HG03159 (cell line): ENCODE measurements at regions not wholly inside any gene's neighbourhood (a gene's known extent, or its start where the extent isn't known, plus 50 kb on each side); places are given as distances from the start of the nearest gene placed in this dataset.

Experiments
- ATAC-seq: cut with Tn5 transposase; IDR thresholded peaks from one replicate; pipeline ENCODE4 v1.9.1; 2021; ENCODE audit warnings: mild to moderate bottlenecking, moderate library complexity; ENCODE audit not compliant: unreplicated experiment

- ATAC-seq, result no peak
These were observed 311.5 kb downstream of the ATP23 start for GRCh38 chr12:58252914-58253313.

- no peak for ATAC-seq
These were observed 312.3 kb downstream of the ATP23 start for GRCh38 chr12:58253663-58254062.

- ATAC-seq, result no peak
These were observed 313.2 kb downstream of the ATP23 start for GRCh38 chr12:58254463-58255100.

GRCh38 chr12:58262796-58263195 is 321.4 kb downstream of the ATP23 start:
- ATAC-seq, result no peak

- no peak for ATAC-seq
These were observed 322.4 kb downstream of the ATP23 start for GRCh38 chr12:58263816-58264215.

- ATAC-seq, result no peak
These were observed 326.7 kb downstream of the ATP23 start for GRCh38 chr12:58268069-58268468.

GRCh38 chr12:58269476-58269875 is 328.1 kb downstream of the ATP23 start:
- ATAC-seq, result no peak

GRCh38 chr12:58270966-58271705 is 329.8 kb downstream of the ATP23 start:
- ATAC-seq, result no peak

- no peak for ATAC-seq
These were observed 331.1 kb downstream of the ATP23 start for GRCh38 chr12:58272461-58272860.

GRCh38 chr12:58277231-58277630 is 335.9 kb downstream of the ATP23 start:
- ATAC-seq, result no peak

GRCh38 chr12:58283553-58283952 is 342.2 kb downstream of the ATP23 start:
- ATAC-seq, result no peak

- ATAC-seq, result no peak
These were observed 344.2 kb downstream of the ATP23 start for GRCh38 chr12:58285551-58285950.

- ATAC-seq, result no peak
These were observed 345.0 kb downstream of the ATP23 start for GRCh38 chr12:58286353-58286752.

- no peak for ATAC-seq
These were observed 346.8 kb downstream of the ATP23 start for GRCh38 chr12:58288190-58288589.

- no peak for ATAC-seq
These were observed 349.7 kb downstream of the ATP23 start for GRCh38 chr12:58291106-58291505.

- ATAC-seq, result no peak
These were observed 352.1 kb downstream of the ATP23 start for GRCh38 chr12:58293308-58293982.

GRCh38 chr12:58295268-58295667 is 353.9 kb downstream of the ATP23 start:
- no peak for ATAC-seq

- ATAC-seq, result no peak
These were observed 355.5 kb downstream of the ATP23 start for GRCh38 chr12:58296863-58297262.

GRCh38 chr12:58298803-58299202 is 357.4 kb downstream of the ATP23 start:
- no peak for ATAC-seq

- ATAC-seq, result no peak
These were observed 358.0 kb downstream of the ATP23 start for GRCh38 chr12:58299371-58299770.

GRCh38 chr12:58301038-58301729 is 359.8 kb downstream of the ATP23 start:
- ATAC-seq, result no peak
